ENCODE measurements at regions not wholly inside any gene's neighbourhood (a gene's known extent, or its start where the extent isn't known, plus 50 kb on each side); places are given as distances from the start of the nearest gene placed in this dataset.

DNA sequence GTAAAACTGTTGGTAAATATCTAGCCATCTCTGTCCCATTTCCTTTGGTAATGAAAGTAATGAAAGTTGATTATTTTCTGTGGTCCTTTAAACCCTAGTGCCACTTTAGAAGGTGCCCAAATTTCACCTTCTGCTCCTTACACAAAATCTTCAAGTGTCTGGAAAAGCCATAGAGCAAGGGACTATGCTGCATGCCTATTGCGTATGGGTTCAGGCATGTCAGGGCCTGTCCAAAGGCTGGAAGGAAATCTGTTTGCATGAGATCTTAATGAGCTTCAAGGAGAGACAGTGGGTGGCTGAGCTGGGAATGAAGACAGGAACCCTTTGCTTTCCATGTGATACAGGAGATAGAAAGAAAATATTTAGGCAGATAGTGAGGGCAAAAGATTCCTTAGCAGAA, 66.6 kb upstream of the CCN6 start:
- TF ChIP-seq, protein P1, sequence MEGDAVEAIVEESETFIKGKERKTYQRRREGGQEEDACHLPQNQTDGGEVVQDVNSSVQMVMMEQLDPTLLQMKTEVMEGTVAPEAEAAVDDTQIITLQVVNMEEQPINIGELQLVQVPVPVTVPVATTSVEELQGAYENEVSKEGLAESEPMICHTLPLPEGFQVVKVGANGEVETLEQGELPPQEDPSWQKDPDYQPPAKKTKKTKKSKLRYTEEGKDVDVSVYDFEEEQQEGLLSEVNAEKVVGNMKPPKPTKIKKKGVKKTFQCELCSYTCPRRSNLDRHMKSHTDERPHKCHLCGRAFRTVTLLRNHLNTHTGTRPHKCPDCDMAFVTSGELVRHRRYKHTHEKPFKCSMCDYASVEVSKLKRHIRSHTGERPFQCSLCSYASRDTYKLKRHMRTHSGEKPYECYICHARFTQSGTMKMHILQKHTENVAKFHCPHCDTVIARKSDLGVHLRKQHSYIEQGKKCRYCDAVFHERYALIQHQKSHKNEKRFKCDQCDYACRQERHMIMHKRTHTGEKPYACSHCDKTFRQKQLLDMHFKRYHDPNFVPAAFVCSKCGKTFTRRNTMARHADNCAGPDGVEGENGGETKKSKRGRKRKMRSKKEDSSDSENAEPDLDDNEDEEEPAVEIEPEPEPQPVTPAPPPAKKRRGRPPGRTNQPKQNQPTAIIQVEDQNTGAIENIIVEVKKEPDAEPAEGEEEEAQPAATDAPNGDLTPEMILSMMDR (IDR thresholded peaks at IDR 0.05; ENCODE audit: extremely low read depth, missing control alignments): no peak
- no peak for DNase-seq (ENCODE audit: low spot score)

DNA sequence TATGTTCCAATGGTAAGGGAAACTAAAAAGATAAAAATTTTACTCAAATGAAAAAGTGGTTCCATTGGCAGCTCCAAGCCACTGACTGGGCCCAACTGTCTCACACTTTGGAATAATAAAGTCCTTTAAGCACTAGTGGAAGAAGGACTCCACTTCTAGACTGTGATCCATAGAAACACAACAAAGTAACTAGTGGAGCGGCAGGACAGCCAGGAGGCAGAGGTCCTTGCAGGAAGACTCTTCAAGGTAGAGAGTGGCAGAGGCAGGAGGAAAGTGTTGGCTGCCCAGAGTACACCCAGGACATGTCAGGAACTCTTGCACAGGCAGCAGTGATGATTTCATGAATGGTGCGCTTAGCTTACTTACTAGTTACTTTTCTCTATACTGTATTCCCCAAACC, 65.0 kb upstream of the CCN6 start:
- DNase-seq (ENCODE audit: low spot score): no peak
- TF ChIP-seq, protein P1 (IDR thresholded peaks at IDR 0.05; ENCODE audit: extremely low read depth, missing control alignments): no peak

GRCh38 chr6:111989743-111990142, 64.2 kb upstream of the CCN6 start:
- TF ChIP-seq, protein P1 (IDR thresholded peaks at IDR 0.05; ENCODE audit: extremely low read depth, missing control alignments): no peak

DNA sequence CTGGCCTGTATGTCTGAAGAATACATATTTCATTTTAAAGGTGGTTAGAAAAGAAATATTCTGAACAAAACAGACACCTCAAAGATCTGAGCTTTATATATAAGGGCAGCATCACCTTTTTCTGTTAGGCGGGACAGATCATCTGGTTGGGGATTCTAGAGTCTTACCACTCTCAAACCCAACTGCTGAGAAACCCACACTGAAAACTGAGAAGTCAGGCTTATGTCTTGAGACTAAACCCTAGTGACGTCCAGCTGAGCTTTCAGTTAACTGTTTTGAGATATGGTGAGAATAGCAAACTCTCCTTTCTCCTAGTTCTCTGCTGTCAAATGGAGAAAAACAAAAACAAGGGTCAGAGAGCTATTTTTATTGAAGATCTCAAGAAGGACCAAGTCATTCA, 63.7 kb upstream of the CCN6 start:
- DNase-seq (ENCODE audit: low spot score): peak; percentile 17

More at GRCh38 chr6:111989743-111990142, 64.2 kb upstream of the CCN6 start:
- peak; percentile 16 for DNase-seq (ENCODE audit: low spot score)

DNA sequence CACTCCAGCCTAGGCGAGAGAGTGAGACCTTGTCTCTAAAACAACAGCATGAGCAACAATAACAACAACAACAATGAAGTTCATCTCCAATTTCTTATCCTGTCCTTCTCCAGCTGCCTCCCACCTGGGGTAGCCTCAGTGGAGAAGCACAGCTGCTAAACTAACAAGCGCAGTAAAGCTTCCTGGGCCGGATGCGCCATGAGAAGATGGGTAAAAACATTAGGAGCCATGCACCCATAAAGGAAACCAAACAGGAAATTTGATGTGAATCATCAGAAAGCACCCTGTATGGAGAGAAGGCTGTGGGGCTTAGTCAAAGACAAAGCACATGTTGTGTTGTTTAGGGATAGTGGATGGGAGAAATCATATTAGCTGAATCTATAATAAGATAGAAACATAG, 61.1 kb upstream of the CCN6 start:
- peak; percentile 32 for DNase-seq (ENCODE audit: low spot score)
- TF ChIP-seq, protein P1 (IDR thresholded peaks at IDR 0.05; ENCODE audit: extremely low read depth, missing control alignments): no peak

More for the DNA sequence above, 63.7 kb upstream of the CCN6 start:
- TF ChIP-seq, protein P1 (IDR thresholded peaks at IDR 0.05; ENCODE audit: extremely low read depth, missing control alignments): no peak

- TF ChIP-seq, protein P1 (IDR thresholded peaks at IDR 0.05; ENCODE audit: extremely low read depth, missing control alignments): no peak
- DNase-seq (ENCODE audit: low spot score): no peak
Observed at GRCh38 chr6:111993342-111993741, 60.6 kb upstream of the CCN6 start.

- no peak for DNase-seq (ENCODE audit: low spot score)
- TF ChIP-seq, protein P1 (IDR thresholded peaks at IDR 0.05; ENCODE audit: extremely low read depth, missing control alignments): no peak
Observed at GRCh38 chr6:111994791-111995190, 59.1 kb upstream of the CCN6 start.

Data from GM20000 (cell line).